GM06990 (cell line): ENCODE measurements at regions not wholly inside any gene's neighbourhood (a gene's known extent, or its start where the extent isn't known, plus 50 kb on each side); places are given as distances from the start of the nearest gene placed in this dataset.
"Not testable (repeated sequence)": the region's sequence is repeated elsewhere in the genome, so short reads cannot be mapped to it uniquely, and the experiment has no call there.

Experiments
- DNase-seq: peaks from one replicate; pipeline ENCODE4 v3.0.0-alpha.2; 2011; ENCODE audit not compliant: insufficient read length; ENCODE audit errors: extremely low read depth
- H3K27me3 ChIP-seq: replicated peaks from 2 replicates; pipeline ENCODE4 v1.6.0; 2011; ENCODE audit warnings: low read length; ENCODE audit not compliant: control insufficient read depth, insufficient read depth
- H3K36me3 ChIP-seq: 2 replicates; pipeline ENCODE4 v1.5.1; 2011; ENCODE audit warnings: low read length; ENCODE audit not compliant: control insufficient read depth, insufficient read depth
- H3K4me3 ChIP-seq: replicated peaks from 2 replicates; pipeline ENCODE4 v1.5.1; 2011; ENCODE audit warnings: low read depth, mild to moderate bottlenecking, control low read depth, low read length
- CTCF ChIP-seq: IDR thresholded peaks from 2 replicates; pipeline ENCODE4 v1.5.1; 2011; ENCODE audit warnings: low read length, control low read depth, mild to moderate bottlenecking, inconsistent platforms; ENCODE audit not compliant: insufficient read depth, poor library complexity, severe bottlenecking

DNA sequence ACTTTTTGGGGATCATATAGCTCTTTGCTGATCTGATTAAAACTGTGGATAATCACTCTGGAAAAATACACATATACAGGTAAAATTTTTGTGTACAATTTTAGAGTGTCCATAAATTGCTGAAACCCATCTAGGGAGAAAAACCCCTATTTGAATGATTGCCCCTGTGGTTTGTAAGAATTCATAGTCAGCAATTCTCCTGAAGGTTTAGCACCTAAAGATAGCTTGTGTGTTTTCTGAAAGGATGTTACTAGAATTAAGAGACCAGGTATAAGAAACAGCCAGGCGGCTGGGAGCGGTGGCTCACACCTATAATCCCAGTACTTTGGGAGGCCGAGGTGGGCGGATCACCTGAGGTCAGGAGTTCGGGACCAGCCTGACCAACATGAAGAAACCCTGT is 106.8 kb upstream of the RAP2B start:
- no peak overlapping the region for H3K4me3 ChIP-seq
- no peak for DNase-seq
- no peaks in the 10 kb centered on the region for H3K27me3 ChIP-seq
- no peak for TF ChIP-seq CTCF
- no peaks in the 10 kb centered on the region for H3K36me3 ChIP-seq

DNA sequence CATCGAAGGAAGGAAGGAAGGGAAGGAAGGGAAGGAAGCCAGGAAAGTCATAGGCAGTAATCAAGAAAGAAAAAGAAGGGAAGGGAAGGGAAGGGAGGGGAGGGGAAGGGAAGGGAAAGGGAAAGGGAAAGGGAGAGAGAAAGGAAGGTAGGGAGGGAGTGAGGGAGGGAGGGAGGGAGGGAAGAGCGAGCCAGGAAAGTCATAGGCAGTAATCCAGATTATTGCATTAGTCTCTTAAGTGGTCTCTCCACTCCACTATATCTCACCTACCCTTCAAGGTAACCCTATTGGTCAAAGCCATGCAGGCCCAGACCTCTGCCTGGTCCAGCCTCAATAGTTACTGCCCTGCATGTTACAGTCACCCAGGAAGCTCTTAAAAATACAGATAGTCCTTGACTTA is 106.2 kb upstream of the RAP2B start:
- no peaks in the 10 kb centered on the region for H3K36me3 ChIP-seq
- DNase-seq: no peak
- no peak for TF ChIP-seq CTCF
- H3K27me3 ChIP-seq: no peaks in the 10 kb centered on the region
- H3K4me3 ChIP-seq: no peak overlapping the region

GRCh38 chr3:153058031-153058688 is 103.9 kb upstream of the RAP2B start:
- H3K36me3 ChIP-seq, H3K27me3 ChIP-seq, DNase-seq, H3K4me3 ChIP-seq: not testable (repeated sequence)

DNA sequence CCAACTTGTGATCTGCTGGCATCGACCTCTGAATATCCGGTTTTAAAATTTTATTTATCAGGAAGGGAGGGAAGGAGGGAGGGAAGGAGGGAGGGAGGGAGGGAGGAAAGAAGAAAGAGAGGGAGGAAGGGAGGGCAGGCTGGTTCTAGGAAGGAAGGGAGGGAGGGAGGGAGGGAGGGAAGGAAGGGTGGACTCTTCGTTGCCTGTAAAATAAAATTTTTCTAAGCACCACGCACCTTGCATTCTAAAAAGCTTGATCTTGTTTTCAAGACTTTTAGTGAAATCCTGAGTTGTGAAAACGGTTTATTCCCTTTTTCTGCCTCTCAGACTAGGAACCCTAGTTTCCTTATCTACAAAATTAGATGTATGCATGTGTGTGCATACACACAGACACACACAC is 101.7 kb upstream of the RAP2B start:
- TF ChIP-seq CTCF: no peak
- no peak for DNase-seq
- Histone ChIP-seq H3K27me3 (no peaks in the 10 kb centered on the region), H3K36me3 (no peaks in the 10 kb centered on the region), H3K4me3 (no peak overlapping the region)

DNA sequence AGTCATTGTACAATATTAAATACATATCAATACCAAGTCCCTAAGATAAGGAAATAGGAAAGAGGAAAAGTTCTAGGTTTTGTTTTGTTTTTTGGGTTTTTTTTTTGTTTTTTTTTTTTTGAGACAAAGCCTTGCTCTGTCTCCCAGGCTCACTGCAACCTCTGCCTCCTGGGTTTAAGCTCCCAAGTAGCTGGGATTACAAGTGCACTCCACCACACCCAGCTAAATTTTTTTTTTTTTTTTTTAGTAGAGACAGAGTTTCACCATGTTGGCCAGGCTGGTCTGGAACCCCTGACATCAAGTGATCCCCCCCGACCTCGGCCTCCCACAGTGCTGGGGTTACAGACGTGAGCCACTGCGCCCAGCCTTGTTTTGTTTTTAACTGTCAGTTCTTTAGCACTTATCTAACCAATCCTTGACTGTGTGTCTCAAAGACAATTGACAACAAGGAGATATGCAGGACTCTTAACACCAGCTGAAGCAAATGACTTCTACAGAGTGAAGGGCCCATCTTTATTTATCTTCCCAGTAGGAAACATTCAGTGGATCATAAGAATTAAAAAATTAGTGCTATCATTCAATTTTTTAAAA is 100.0 kb upstream of the RAP2B start:
- no peak for DNase-seq
- no peak for TF ChIP-seq CTCF
- Histone ChIP-seq H3K4me3 (no peak overlapping the region), H3K27me3 (no peaks in the 10 kb centered on the region), H3K36me3 (no peaks in the 10 kb centered on the region)

DNA sequence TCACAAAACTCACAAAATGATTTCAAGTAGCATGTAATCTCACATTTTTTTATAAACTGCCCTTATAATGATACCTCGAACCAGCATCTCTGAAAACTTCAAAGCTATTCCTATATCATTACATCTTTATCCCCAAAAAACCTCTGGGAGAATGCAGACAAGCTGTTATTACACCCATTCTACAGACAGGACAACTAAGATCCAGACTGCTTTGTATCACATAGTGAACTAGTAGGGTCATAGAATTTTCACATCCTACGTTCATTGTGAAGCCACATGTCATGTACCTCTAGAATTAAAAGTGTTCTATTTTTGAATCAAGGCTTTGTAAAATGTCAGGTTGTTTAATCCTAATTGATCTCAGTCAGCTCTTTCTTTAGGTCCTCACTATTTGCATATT is 98.7 kb upstream of the RAP2B start:
- TF ChIP-seq CTCF: no peak
- DNase-seq: no peak
- no peak overlapping the region for H3K4me3 ChIP-seq
- H3K27me3 ChIP-seq: no peaks in the 10 kb centered on the region
- H3K36me3 ChIP-seq: no peaks in the 10 kb centered on the region
